Esophagus muscularis mucosa (tissue), 4 donors: ENCODE measurements at regions not wholly inside any gene's neighbourhood (a gene's known extent, or its start where the extent isn't known, plus 50 kb on each side); places are given as distances from the start of the nearest gene placed in this dataset.

Experiments
- CTCF ChIP-seq, 3 experiments: fragments of 200-600 bp in 2 of 3; fragments of 450-650 bp in 1 of 3; sonication (generic) in 2 of 3; IDR thresholded peaks; one replicate each; pipeline ENCODE4 v1.5.1; 2017 to 2019; ENCODE audit warnings: antibody characterized with exemption in 3 of 3, mild to moderate bottlenecking in 2 of 3, moderate library complexity in 1 of 3
- EP300 ChIP-seq: sonication (generic); formaldehyde crosslinking; IDR thresholded peaks from one replicate; pipeline ENCODE4 v1.6.1; 2017; ENCODE audit warnings: antibody characterized with exemption
- POLR2A ChIP-seq: fragments of 450-650 bp; IDR thresholded peaks from one replicate; pipeline ENCODE4 v1.6.1; 2017; ENCODE audit warnings: antibody characterized with exemption, moderate library complexity, mild to moderate bottlenecking, low read depth
- POLR2AphosphoS5 ChIP-seq, 2 donors: sonication (generic); formaldehyde crosslinking; IDR thresholded peaks; one replicate each; pipeline ENCODE4 v1.6.1; 2017; ENCODE audit warnings: antibody characterized with exemption in 2 of 2

GRCh38 chr7:42722198-42722597 is 189.7 kb downstream of the C7orf25 start:
- TF ChIP-seq CTCF (IDR thresholded peaks at IDR 0.05): no peak
- no peak for TF ChIP-seq POLR2A
- TF ChIP-seq POLR2AphosphoS5 (IDR thresholded peaks at IDR 0.05): no peak
- TF ChIP-seq EP300: no peak
